Panc1 (cell line): ENCODE measurements at regions not wholly inside any gene's neighbourhood (a gene's known extent, or its start where the extent isn't known, plus 50 kb on each side); places are given as distances from the start of the nearest gene placed in this dataset.
"Not testable (repeated sequence)": the region's sequence is repeated elsewhere in the genome, so short reads cannot be mapped to it uniquely, and the experiment has no call there.

Experiments used
- CTCF ChIP-seq: fragments of 450-650 bp; IDR thresholded peaks from 2 replicates; pipeline ENCODE4 v1.5.1; 2017; ENCODE audit warnings: mild to moderate bottlenecking
- POLR2AphosphoS5 ChIP-seq: IDR thresholded peaks from 2 replicates; pipeline ENCODE4 v1.6.1; 2012; ENCODE audit warnings: mild to moderate bottlenecking, low read depth, low read length, moderate library complexity
- SIN3A ChIP-seq: IDR thresholded peaks from 2 replicates; pipeline ENCODE4 v1.6.1; 2012; ENCODE audit warnings: low read depth, mild to moderate bottlenecking, low read length, moderate library complexity, borderline replicate concordance; ENCODE audit not compliant: insufficient read depth

- TF ChIP-seq CTCF, POLR2AphosphoS5, SIN3A: not testable (repeated sequence)
These were observed 525.9 kb upstream of the PPP2R3A start for GRCh38 chr3:135439632-135440031.
